IMR-90 (cell line): ENCODE measurements at regions not wholly inside any gene's neighbourhood (a gene's known extent, or its start where the extent isn't known, plus 50 kb on each side); places are given as distances from the start of the nearest gene placed in this dataset.

ENCODE experiments used
- ATAC-seq: fragments of 200-7000 bp; cut with Tn5 transposase; 2 replicates; pipeline ENCODE4 v1.9.1; 2020; ENCODE audit warnings: low read depth, mild to moderate bottlenecking, moderate library complexity
- BruUV-seq: library from RNA; stranded (reverse); fragments of 400-500 nt; replicated peaks from 2 replicates; lab custom pipeline; 2021; lab: Mats Ljungman, UMichigan
- CTCF ChIA-PET: fragments of 300-600 bp; formaldehyde crosslinking; extraction: SDS; loops from one replicate; lab custom pipeline; 2021; ENCODE audit warnings: antibody characterized with exemption; lab: Yijun Ruan, JAX
- POLR2A ChIA-PET: fragments of 300-600 bp; sonication (Branson Sonifier 250); formaldehyde crosslinking; loops from one replicate; lab custom pipeline; 2022; ENCODE audit warnings: antibody characterized with exemption; ENCODE audit not compliant: unreplicated experiment; lab: Charles Lee
- DNase-seq: peaks from one replicate; pipeline ENCODE4 v3.0.0; 2013
- H2AFZ ChIP-seq: replicated peaks from 2 replicates; pipeline ENCODE3; 2013; ENCODE audit warnings: low read length, mild to moderate bottlenecking; ENCODE audit not compliant: poor library complexity
- H2AK5ac ChIP-seq: 2 replicates; pipeline ENCODE4 v1.6.1; 2013; ENCODE audit warnings: low read depth, low read length, inconsistent platforms
- H2AK9ac ChIP-seq: replicated peaks from 2 replicates; pipeline ENCODE3; 2013; ENCODE audit warnings: mild to moderate bottlenecking, low read depth, low read length, moderate library complexity; ENCODE audit not compliant: poor library complexity
- H2BK120ac ChIP-seq: 2 replicates; pipeline ENCODE4 v1.6.1; 2013; ENCODE audit warnings: low read depth, low read length, inconsistent platforms
- H2BK15ac ChIP-seq: 3 replicates; pipeline ENCODE4 v1.6.1; 2013; ENCODE audit warnings: low read depth, low read length, inconsistent platforms
- H2BK20ac ChIP-seq: 2 replicates; pipeline ENCODE4 v1.6.1; 2013; ENCODE audit warnings: low read depth, mild to moderate bottlenecking, inconsistent platforms, low read length, moderate library complexity
- H2BK5ac ChIP-seq: 2 replicates; pipeline ENCODE4 v1.6.1; 2013; ENCODE audit warnings: mild to moderate bottlenecking, low read depth, low read length, inconsistent platforms; ENCODE audit not compliant: poor library complexity, severe bottlenecking
- H3K14ac ChIP-seq: replicated peaks from 2 replicates; pipeline ENCODE4 v1.6.1; 2013; ENCODE audit warnings: low read depth, low read length, inconsistent platforms
- H3K18ac ChIP-seq: 2 replicates; pipeline ENCODE4 v1.6.1; 2013; ENCODE audit warnings: low read depth, low read length, control low read depth
- H3K23ac ChIP-seq: 2 replicates; pipeline ENCODE4 v1.6.1; 2013; ENCODE audit warnings: low read depth, low read length, inconsistent platforms
- H3K27ac ChIP-seq: 2 replicates; pipeline ENCODE4 v1.5.1; 2013; ENCODE audit warnings: mild to moderate bottlenecking, control low read depth, low read length; ENCODE audit not compliant: insufficient read depth
- H3K27me3 ChIP-seq: 2 replicates; pipeline ENCODE4 v1.6.1; 2013; ENCODE audit warnings: low read length; ENCODE audit not compliant: control insufficient read depth, insufficient read depth
- H3K36me3 ChIP-seq: 2 replicates; pipeline ENCODE4 v1.6.1; 2013; ENCODE audit warnings: low read length, mixed read lengths; ENCODE audit not compliant: control insufficient read depth, insufficient read depth
- H3K4ac ChIP-seq: 2 replicates; pipeline ENCODE4 v1.6.1; 2013; ENCODE audit warnings: low read depth, low read length, inconsistent platforms
- H3K4me1 ChIP-seq: 2 replicates; pipeline ENCODE4 v1.6.1; 2013; ENCODE audit warnings: low read length, mixed read lengths; ENCODE audit not compliant: control insufficient read depth, insufficient read depth
- H3K4me2 ChIP-seq: 2 replicates; pipeline ENCODE4 v1.6.1; 2013; ENCODE audit warnings: low read depth, mild to moderate bottlenecking, control low read depth, low read length, moderate library complexity
- H3K4me3 ChIP-seq: 2 replicates; pipeline ENCODE4 v1.5.1; 2013; ENCODE audit warnings: low read depth, mild to moderate bottlenecking, control low read depth, low read length, moderate library complexity; ENCODE audit not compliant: insufficient read depth
- H3K56ac ChIP-seq: 2 replicates; pipeline ENCODE4 v1.6.1; 2013; ENCODE audit warnings: low read length, inconsistent platforms; ENCODE audit not compliant: insufficient read depth; ENCODE audit errors: extremely low read depth
- H3K79me1 ChIP-seq, 2 experiments: 2 replicates each; pipeline ENCODE4 v1.6.1; 2013; ENCODE audit warnings: low read length in 2 of 2, inconsistent platforms in 1 of 2, low read depth in 1 of 2
- H3K9ac ChIP-seq: 2 replicates; pipeline ENCODE4 v1.6.1; 2013; ENCODE audit warnings: low read depth, low read length, control low read depth
- H3K9me1 ChIP-seq: 2 replicates; pipeline ENCODE4 v1.6.1; 2013; ENCODE audit warnings: low read length, inconsistent platforms; ENCODE audit not compliant: insufficient read depth
- H3K9me3 ChIP-seq: 2 replicates; pipeline ENCODE4 v1.6.1; 2013; ENCODE audit warnings: low read length; ENCODE audit not compliant: control insufficient read depth, insufficient read depth
- H4K20me1 ChIP-seq: 2 replicates; pipeline ENCODE4 v1.6.1; 2013; ENCODE audit warnings: low read length, inconsistent platforms; ENCODE audit not compliant: insufficient read depth
- H4K5ac ChIP-seq: 2 replicates; pipeline ENCODE4 v1.6.1; 2013; ENCODE audit warnings: mild to moderate bottlenecking, low read depth, low read length, control low read depth
- H4K8ac ChIP-seq, 2 experiments: 2 replicates each; pipeline ENCODE4 v1.6.1; 2013; ENCODE audit warnings: low read depth in 2 of 2, low read length in 2 of 2, control low read depth in 1 of 2, inconsistent platforms in 1 of 2
- H4K91ac ChIP-seq: 2 replicates; pipeline ENCODE4 v1.6.1; 2013; ENCODE audit warnings: low read depth, low read length, inconsistent platforms; ENCODE audit not compliant: insufficient read depth
- BHLHE40 ChIP-seq: fragments of 150-350 bp; IDR thresholded peaks from 2 replicates; pipeline ENCODE4 v1.6.1; 2016; ENCODE audit warnings: mild to moderate bottlenecking, low read depth, low read length
- CEBPB ChIP-seq: IDR thresholded peaks from 2 replicates; pipeline ENCODE4 v1.6.1; 2012; ENCODE audit warnings: low read depth, low read length, improper control_type of control experiment
- CHD1 ChIP-seq: IDR thresholded peaks from 2 replicates; pipeline ENCODE4 v1.6.1; 2012; ENCODE audit warnings: low read depth, low read length, improper control_type of control experiment
- CTCF ChIP-seq: conservative IDR thresholded peaks from 2 replicates; pipeline ENCODE4 v1.5.1; 2012; ENCODE audit warnings: mild to moderate bottlenecking, low read depth, low read length, improper control_type of control experiment
- ELK1 ChIP-seq: fragments of 150-350 bp; IDR thresholded peaks from 2 replicates; pipeline ENCODE4 v1.6.1; 2016; ENCODE audit warnings: low read depth, mild to moderate bottlenecking, low read length, moderate library complexity, borderline replicate concordance
- FOS ChIP-seq: fragments of 150-350 bp; IDR thresholded peaks from 2 replicates; pipeline ENCODE4 v1.6.1; 2016; ENCODE audit warnings: low read depth, low read length
- MAFK ChIP-seq: IDR thresholded peaks from 2 replicates; pipeline ENCODE4 v1.6.1; 2012; ENCODE audit warnings: low read depth, low read length, improper control_type of control experiment
- MAZ ChIP-seq: IDR thresholded peaks from 2 replicates; pipeline ENCODE4 v1.6.1; 2012; ENCODE audit warnings: low read depth, mild to moderate bottlenecking, low read length, improper control_type of control experiment, moderate library complexity, borderline replicate concordance
- MXI1 ChIP-seq: IDR thresholded peaks from 2 replicates; pipeline ENCODE4 v1.6.1; 2012; ENCODE audit warnings: low read depth, mild to moderate bottlenecking, low read length, moderate library complexity, borderline replicate concordance
- NFE2L2 ChIP-seq: fragments of 150-350 bp; IDR thresholded peaks from 2 replicates; pipeline ENCODE4 v1.6.1; 2016; ENCODE audit warnings: low read depth, mild to moderate bottlenecking, low read length
- POLR2A ChIP-seq: IDR thresholded peaks from 2 replicates; pipeline ENCODE4 v1.6.1; 2012; ENCODE audit warnings: mild to moderate bottlenecking, low read depth, low read length
- RAD21 ChIP-seq: IDR thresholded peaks from 2 replicates; pipeline ENCODE4 v1.6.1; 2012; ENCODE audit warnings: low read length, improper control_type of control experiment
- RCOR1 ChIP-seq: IDR thresholded peaks from 2 replicates; pipeline ENCODE4 v1.6.1; 2012; ENCODE audit warnings: mild to moderate bottlenecking, low read length, improper control_type of control experiment; ENCODE audit not compliant: insufficient replicate concordance
- RFX5 ChIP-seq: IDR thresholded peaks from 2 replicates; pipeline ENCODE4 v1.8.0; 2012; ENCODE audit warnings: low read depth, mild to moderate bottlenecking, low read length, moderate library complexity
- SMC3 ChIP-seq: fragments of 150-350 bp; IDR thresholded peaks from 2 replicates; pipeline ENCODE4 v1.6.1; 2016; ENCODE audit warnings: low read depth, mild to moderate bottlenecking, antibody characterized with exemption, low read length, moderate library complexity
- USF2 ChIP-seq: fragments of 150-350 bp; IDR thresholded peaks from 2 replicates; pipeline ENCODE4 v1.6.1; 2017; ENCODE audit warnings: mild to moderate bottlenecking, antibody characterized with exemption, low read length, low read depth
- WGBS, 2 experiments: methylation state at CpG; one replicate each; pipeline versions ENCODE4 v1.1.5 to v1.1.7; 2013; ENCODE audit warnings: missing lambda C conversion rate in 2 of 2; ENCODE audit not compliant: insufficient read length in 1 of 2; ENCODE audit errors: extremely low coverage in 2 of 2; 5-methylcytosine and 5-hydroxymethylcytosine counted together
- dilution Hi-C: fragments of 300-500 bp; cut with HindIII; formaldehyde crosslinking; loops from one replicate; pipeline ENCODE4 v1.14.3; 2018; ENCODE audit warnings: low sequenced_read_pairs; ENCODE audit not compliant: unreplicated experiment
- in situ Hi-C: fragments of 300-500 bp; cut with MboI; formaldehyde crosslinking; loops from 3 replicates; pipeline ENCODE4 v1.14.3; 2019; ENCODE audit warnings: low sequenced_read_pairs, inconsistent platforms, mixed read lengths
- intact Hi-C: fragments of 100-400 bp; cut with micrococcal nuclease; formaldehyde crosslinking; loops from 2 replicates; pipeline ENCODE4 v1.10.0; 2022

GRCh38 chr5:130331332-130331731 is 427.1 kb downstream of the CHSY3 start:
- no peaks in the 10 kb centered on the region for H3K27me3 ChIP-seq
- H4K20me1 ChIP-seq: no peaks in the 10 kb centered on the region
- no peak for DNase-seq
- no peak overlapping the region for H2BK20ac ChIP-seq
- H2AFZ ChIP-seq: no peak overlapping the region
- H2BK15ac ChIP-seq: no peak overlapping the region
- TF ChIP-seq RCOR1 (no peak), USF2 (no peak), POLR2A (no peak), FOS (no peak), MXI1 (no peak), RFX5 (no peak), CTCF (no peak), BHLHE40 (no peak), SMC3 (no peak), MAZ (no peak), MAFK (no peak), ELK1 (no peak), RAD21 (no peak), NFE2L2 (no peak), CHD1 (no peak), CEBPB (no peak)
- no peak overlapping the region for H4K91ac ChIP-seq
- H4K5ac ChIP-seq: no peak overlapping the region
- no peak overlapping the region for H3K14ac ChIP-seq
- ATAC-seq: no peak
- H3K9ac ChIP-seq: no peak overlapping the region
- H3K9me3 ChIP-seq: peaks cover 9% of the 10 kb centered on the region
- H2BK120ac ChIP-seq: no peak overlapping the region
- CTCF ChIA-PET: no interaction called here
- POLR2A ChIA-PET: no interaction called here
- no peak overlapping the region for H3K4me3 ChIP-seq
- dilution Hi-C loops (no loop called here), in situ Hi-C loops (no loop called here), intact Hi-C loops (no loop called here)
- no peak overlapping the region for H4K8ac ChIP-seq
- no peaks in the 10 kb centered on the region for H3K4me1 ChIP-seq
- H3K9me1 ChIP-seq: no peaks in the 10 kb centered on the region
- H3K4ac ChIP-seq: no peak overlapping the region
- no peak overlapping the region for H3K18ac ChIP-seq
- H2AK9ac ChIP-seq: no peak overlapping the region
- no peaks in the 10 kb centered on the region for H3K79me1 ChIP-seq
- H3K56ac ChIP-seq: no peak overlapping the region
- no peak overlapping the region for H2AK5ac ChIP-seq
- no peaks in the 10 kb centered on the region for H3K36me3 ChIP-seq
- no CpG with 5 or more reads among the region's 3 CpGs for WGBS, 2 experiments
- BruUV-seq: no TSS peak
- no peak overlapping the region for H3K27ac ChIP-seq
- no peak overlapping the region for H2BK5ac ChIP-seq
- no peak overlapping the region for H3K23ac ChIP-seq
- no peak overlapping the region for H3K4me2 ChIP-seq
